ENCODE measurements at regions not wholly inside any gene's neighbourhood (a gene's known extent, or its start where the extent isn't known, plus 50 kb on each side); places are given as distances from the start of the nearest gene placed in this dataset.

GRCh38 chr22:23499845-23500500 lies 80.1 kb downstream of the IGLL1 start:
- no peaks in the 10 kb centered on the region for H3K79me2 ChIP-seq (ENCODE audit: insufficient read depth, low read length)
- ATAC-seq (no peak; the same call in 2 of the 3 replicates), FAIRE-seq (no peak), DNase-seq (ENCODE audit: low spot score) (no peak)
- no peaks in the 10 kb centered on the region for H4K20me1 ChIP-seq (ENCODE audit: insufficient read depth, low read length)
- H3K27me3 ChIP-seq (ENCODE audit: control insufficient read depth in 1 of 2, insufficient read depth in 2 of 2, low read length in 2 of 2): peaks cover 0 to 12% of the 10 kb centered on the region in 2 experiments; a peak in 1 of 5 replicates
- ChIA-PET CTCF (ENCODE audit: low intra/inter-chr PET ratio, low total read pairs) (no interaction called here), POLR2A (no interaction called here)
- H3K9ac ChIP-seq (ENCODE audit: insufficient read depth, low read depth, low read length): no peak overlapping the region
- H3K4me1 ChIP-seq (ENCODE audit: insufficient read depth, low read length): peaks cover 55% of the 10 kb centered on the region
- TF ChIP-seq ZHX2 (IDR thresholded peaks at IDR 0.05; ENCODE audit: low read depth) (no peak), ZHX2 (CRISPR knock-in tag; IDR thresholded peaks at IDR 0.05; ENCODE audit: borderline replicate concordance) (no peak), ZNF619 (CRISPR knock-in tag; IDR thresholded peaks at IDR 0.05) (no peak), NFRKB (IDR thresholded peaks at IDR 0.05) (no peak), RFXAP (CRISPR knock-in tag; IDR thresholded peaks at IDR 0.05; ENCODE audit: borderline replicate concordance) (no peak), TMF1 (CRISPR knock-in tag; IDR thresholded peaks at IDR 0.05; ENCODE audit: low read depth) (no peak), SOX13 (IDR thresholded peaks at IDR 0.05) (no peak), SOX13 (CRISPR knock-in tag; conservative IDR thresholded peaks at IDR 0.05 in 1 of 2, IDR thresholded peaks at IDR 0.05 in 1 of 2) (no peak), FOXP1 (IDR thresholded peaks at IDR 0.05) (no peak), FOXP1 (CRISPR knock-in tag; IDR thresholded peaks at IDR 0.05) (no peak)
- TF ChIP-seq, protein P1, sequence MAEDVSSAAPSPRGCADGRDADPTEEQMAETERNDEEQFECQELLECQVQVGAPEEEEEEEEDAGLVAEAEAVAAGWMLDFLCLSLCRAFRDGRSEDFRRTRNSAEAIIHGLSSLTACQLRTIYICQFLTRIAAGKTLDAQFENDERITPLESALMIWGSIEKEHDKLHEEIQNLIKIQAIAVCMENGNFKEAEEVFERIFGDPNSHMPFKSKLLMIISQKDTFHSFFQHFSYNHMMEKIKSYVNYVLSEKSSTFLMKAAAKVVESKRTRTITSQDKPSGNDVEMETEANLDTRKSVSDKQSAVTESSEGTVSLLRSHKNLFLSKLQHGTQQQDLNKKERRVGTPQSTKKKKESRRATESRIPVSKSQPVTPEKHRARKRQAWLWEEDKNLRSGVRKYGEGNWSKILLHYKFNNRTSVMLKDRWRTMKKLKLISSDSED (CRISPR knock-in tag; IDR thresholded peaks at IDR 0.05): no peak
- H3K27ac ChIP-seq (ENCODE audit: extremely low read length, insufficient read depth, low read length): no peak overlapping the region
- no TSS peak for BruUV-seq (replicated peaks)
- H2AFZ ChIP-seq (ENCODE audit: low read length): no peak overlapping the region
- no peak overlapping the region for H3K4me3 ChIP-seq (replicated peaks in 1 of 3; ENCODE audit: insufficient read depth in 1 of 3, low read depth in 2 of 3, low read length in 3 of 3)
- 51% methylated on average over 8 of the region's 8 CpGs for WGBS (ENCODE audit: low lambda C conversion rate)
- no peaks in the 10 kb centered on the region for H3K9me3 ChIP-seq (ENCODE audit: low read length)
- intact Hi-C loops (cut with micrococcal nuclease; ENCODE audit: unreplicated experiment): no loop called here
- H3K4me2 ChIP-seq (ENCODE audit: low read depth, low read length): no peak overlapping the region
- in situ Hi-C loops (cut with HindIII; ENCODE audit: extremely low pct_ligation_motif_present, low pct_unique_long_range_greater_than_20kb): loop anchor here (25.0 kb wide), 1 partner anchor 87 kb away; the partner anchor contains the start of gene IGLL1
- H3K36me3 ChIP-seq (replicated peaks in 1 of 2; ENCODE audit: control insufficient read depth in 1 of 2, insufficient read depth in 2 of 2, low read length in 2 of 2): no peaks in the 10 kb centered on the region
